ENCODE measurements at regions not wholly inside any gene's neighbourhood (a gene's known extent, or its start where the extent isn't known, plus 50 kb on each side); places are given as distances from the start of the nearest gene placed in this dataset.

DNA sequence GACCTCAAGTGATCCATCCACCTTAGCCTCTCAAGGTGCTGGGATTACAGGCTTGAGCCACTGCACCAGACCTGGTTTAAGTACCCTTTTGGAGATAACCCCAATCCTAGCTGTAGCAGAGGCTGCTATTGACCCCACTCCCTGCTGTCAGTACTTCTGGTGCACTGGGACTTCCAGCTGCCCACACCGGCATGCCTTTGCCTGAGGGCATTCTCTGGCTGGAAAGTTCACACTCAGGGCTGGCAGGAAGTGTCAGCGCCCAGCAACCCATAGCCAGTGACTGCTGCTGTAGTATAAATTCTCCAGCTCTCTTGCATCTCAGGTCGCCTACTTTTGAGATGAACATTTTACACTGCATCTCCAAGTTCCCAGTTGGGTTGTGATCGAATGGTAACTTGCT, 75.3 kb downstream of the UTRN start:
- no peak overlapping the region for H3K4me3 ChIP-seq (ENCODE audit: low read length)
- ChIA-PET POLR2A (ENCODE audit: unreplicated experiment) (no interaction called here), CTCF (no interaction called here)
- BruUV-seq (replicated peaks) = no TSS peak
- H3K36me3 ChIP-seq (ENCODE audit: low read depth, low read length) = no peaks in the 10 kb centered on the region
- no peaks in the 10 kb centered on the region for H3F3A ChIP-seq (ENCODE audit: low read length, unreplicated experiment)
- no peaks in the 10 kb centered on the region for H3K9me2 ChIP-seq (replicated peaks; ENCODE audit: low read length)
- H3K27me3 ChIP-seq (ENCODE audit: low read length) = no peaks in the 10 kb centered on the region
- no peak overlapping the region for H3K9ac ChIP-seq (ENCODE audit: low read length)
- H3K4me1 ChIP-seq (ENCODE audit: insufficient read depth, low read length) = peaks cover 11% of the 10 kb centered on the region; the same call in 1 of the 2 replicates
- peak; percentile 26 for DNase-seq
- no peak overlapping the region for H3K4me2 ChIP-seq (ENCODE audit: low read length)
- no peak; the same call in 1 of the 2 replicates for ATAC-seq
- H3K27ac ChIP-seq (ENCODE audit: low read length) = no peak overlapping the region
- no peaks in the 10 kb centered on the region for H4K20me1 ChIP-seq (ENCODE audit: low read length)
- intact Hi-C loops (cut with micrococcal nuclease) = no loop called here
- H3K79me2 ChIP-seq (ENCODE audit: low read length) = peaks cover 33% of the 10 kb centered on the region; the same call in 1 of the 2 replicates
- TF ChIP-seq, protein P1, sequence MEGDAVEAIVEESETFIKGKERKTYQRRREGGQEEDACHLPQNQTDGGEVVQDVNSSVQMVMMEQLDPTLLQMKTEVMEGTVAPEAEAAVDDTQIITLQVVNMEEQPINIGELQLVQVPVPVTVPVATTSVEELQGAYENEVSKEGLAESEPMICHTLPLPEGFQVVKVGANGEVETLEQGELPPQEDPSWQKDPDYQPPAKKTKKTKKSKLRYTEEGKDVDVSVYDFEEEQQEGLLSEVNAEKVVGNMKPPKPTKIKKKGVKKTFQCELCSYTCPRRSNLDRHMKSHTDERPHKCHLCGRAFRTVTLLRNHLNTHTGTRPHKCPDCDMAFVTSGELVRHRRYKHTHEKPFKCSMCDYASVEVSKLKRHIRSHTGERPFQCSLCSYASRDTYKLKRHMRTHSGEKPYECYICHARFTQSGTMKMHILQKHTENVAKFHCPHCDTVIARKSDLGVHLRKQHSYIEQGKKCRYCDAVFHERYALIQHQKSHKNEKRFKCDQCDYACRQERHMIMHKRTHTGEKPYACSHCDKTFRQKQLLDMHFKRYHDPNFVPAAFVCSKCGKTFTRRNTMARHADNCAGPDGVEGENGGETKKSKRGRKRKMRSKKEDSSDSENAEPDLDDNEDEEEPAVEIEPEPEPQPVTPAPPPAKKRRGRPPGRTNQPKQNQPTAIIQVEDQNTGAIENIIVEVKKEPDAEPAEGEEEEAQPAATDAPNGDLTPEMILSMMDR (conservative IDR thresholded peaks at IDR 0.05; ENCODE audit: low read depth, low read length) = no peak
- no peak for TF ChIP-seq EZH2phosphoT487 (IDR thresholded peaks at IDR 0.05; ENCODE audit: borderline replicate concordance, low read length)
- no peak for TF ChIP-seq EZH2 (IDR thresholded peaks at IDR 0.05; ENCODE audit: low read length, unreplicated experiment)
- no peaks in the 10 kb centered on the region for H3K9me3 ChIP-seq (ENCODE audit: low read length)
- no peak overlapping the region for H2AFZ ChIP-seq (ENCODE audit: low read length)

GRCh38 chr6:144361016-144361415, 75.9 kb downstream of the UTRN start:
- H3K4me3 ChIP-seq (ENCODE audit: low read length) = no peak overlapping the region
- POLR2A ChIA-PET (ENCODE audit: unreplicated experiment) = no interaction called here
- CTCF ChIA-PET = no interaction called here

More at GRCh38 chr6:144361016-144361415, 75.9 kb downstream of the UTRN start:
- Histone ChIP-seq H4K20me1 (ENCODE audit: low read length) (no peaks in the 10 kb centered on the region), H3K79me2 (ENCODE audit: low read length) (peaks cover 34% of the 10 kb centered on the region; the same call in 1 of the 2 replicates), H2AFZ (ENCODE audit: low read length) (no peak overlapping the region), H3K9ac (ENCODE audit: low read length) (no peak overlapping the region), H3K9me3 (ENCODE audit: low read length) (no peaks in the 10 kb centered on the region), H3K4me1 (ENCODE audit: insufficient read depth, low read length) (peaks cover 11% of the 10 kb centered on the region; the same call in 1 of the 2 replicates), H3K27me3 (ENCODE audit: low read length) (no peaks in the 10 kb centered on the region), H3K9me2 (replicated peaks; ENCODE audit: low read length) (no peaks in the 10 kb centered on the region), H3F3A (ENCODE audit: low read length, unreplicated experiment) (no peaks in the 10 kb centered on the region), H3K4me2 (ENCODE audit: low read length) (no peak overlapping the region), H3K27ac (ENCODE audit: low read length) (no peak overlapping the region), H3K36me3 (ENCODE audit: low read depth, low read length) (no peaks in the 10 kb centered on the region)
- ATAC-seq (no peak), DNase-seq (no peak)
- TF ChIP-seq EZH2phosphoT487 (IDR thresholded peaks at IDR 0.05; ENCODE audit: borderline replicate concordance, low read length) = no peak
- TF ChIP-seq, protein P1 (conservative IDR thresholded peaks at IDR 0.05; ENCODE audit: low read depth, low read length) = no peak
- no peak for TF ChIP-seq EZH2 (IDR thresholded peaks at IDR 0.05; ENCODE audit: low read length, unreplicated experiment)
- BruUV-seq (replicated peaks) = no TSS peak
- intact Hi-C loops (cut with micrococcal nuclease) = no loop called here

All from PC-3 (cell line).